ENCODE measurements at regions not wholly inside any gene's neighbourhood (a gene's known extent, or its start where the extent isn't known, plus 50 kb on each side); places are given as distances from the start of the nearest gene placed in this dataset.

GRCh38 chr16:64445245-64445644, 676.6 kb downstream of the CDH11 start:
- no peak for TF ChIP-seq CTCF (conservative IDR thresholded peaks at IDR 0.05; ENCODE audit: control insufficient read depth, insufficient read depth, low read depth, low read length)
- DNase-seq (ENCODE audit: low read depth), result no peak
- H3K4me3 ChIP-seq (ENCODE audit: control insufficient read depth, low read depth, low read length), result no peak overlapping the region

GRCh38 chr16:64440421-64440831, 681.4 kb downstream of the CDH11 start:
- DNase-seq (ENCODE audit: low read depth), result peak; percentile 99
- H3K4me3 ChIP-seq (ENCODE audit: control insufficient read depth, low read depth, low read length), result no peak overlapping the region
- TF ChIP-seq CTCF (conservative IDR thresholded peaks at IDR 0.05; ENCODE audit: control insufficient read depth, insufficient read depth, low read depth, low read length), result no peak

- no peak overlapping the region for H3K4me3 ChIP-seq (ENCODE audit: control insufficient read depth, low read depth, low read length)
- no peak for DNase-seq (ENCODE audit: low read depth)
- TF ChIP-seq CTCF (conservative IDR thresholded peaks at IDR 0.05; ENCODE audit: control insufficient read depth, insufficient read depth, low read depth, low read length), result no peak
Measured at GRCh38 chr16:64440005-64440404, 681.9 kb downstream of the CDH11 start.

- no peak overlapping the region for H3K4me3 ChIP-seq (ENCODE audit: control insufficient read depth, low read depth, low read length)
- DNase-seq (ENCODE audit: low read depth), result no peak
- no peak for TF ChIP-seq CTCF (conservative IDR thresholded peaks at IDR 0.05; ENCODE audit: control insufficient read depth, insufficient read depth, low read depth, low read length)
Measured at GRCh38 chr16:64437706-64438324, 684.0 kb downstream of the CDH11 start.

GRCh38 chr16:64434526-64435069, 687.3 kb downstream of the CDH11 start:
- no peak for TF ChIP-seq CTCF (conservative IDR thresholded peaks at IDR 0.05; ENCODE audit: control insufficient read depth, insufficient read depth, low read depth, low read length)
- no peak overlapping the region for H3K4me3 ChIP-seq (ENCODE audit: control insufficient read depth, low read depth, low read length)
- no peak for DNase-seq (ENCODE audit: low read depth)

- TF ChIP-seq CTCF (conservative IDR thresholded peaks at IDR 0.05; ENCODE audit: control insufficient read depth, insufficient read depth, low read depth, low read length), result no peak
- DNase-seq (ENCODE audit: low read depth), result peak; percentile 80
- H3K4me3 ChIP-seq (ENCODE audit: control insufficient read depth, low read depth, low read length), result no peak overlapping the region
Measured at GRCh38 chr16:64428463-64429113, 693.3 kb downstream of the CDH11 start.
